Mucosa of rectum (tissue), 2 donors: ENCODE measurements at regions not wholly inside any gene's neighbourhood (a gene's known extent, or its start where the extent isn't known, plus 50 kb on each side); places are given as distances from the start of the nearest gene placed in this dataset.
"Not testable (repeated sequence)": the region's sequence is repeated elsewhere in the genome, so short reads cannot be mapped to it uniquely, and the experiment has no call there.

Source experiments
- H3K27ac ChIP-seq, 2 donors: one replicate each; pipeline ENCODE4 v1.7.0; 2013; ENCODE audit warnings: inconsistent platforms in 2 of 2, low read depth in 2 of 2, low read length in 2 of 2
- H3K27me3 ChIP-seq, 2 donors: one replicate each; pipeline ENCODE4 v1.7.0; 2013; ENCODE audit warnings: low read length in 2 of 2; ENCODE audit not compliant: control insufficient read depth in 2 of 2, insufficient read depth in 2 of 2
- H3K36me3 ChIP-seq, 2 donors: one replicate each; pipeline ENCODE4 v1.7.0; 2013; ENCODE audit warnings: low read length in 2 of 2; ENCODE audit not compliant: control insufficient read depth in 2 of 2, insufficient read depth in 2 of 2
- H3K4me1 ChIP-seq, 2 donors: one replicate each; pipeline ENCODE4 v1.7.0; 2013; ENCODE audit warnings: low read length in 2 of 2, mild to moderate bottlenecking in 1 of 2; ENCODE audit not compliant: control insufficient read depth in 2 of 2, insufficient read depth in 2 of 2
- H3K4me3 ChIP-seq, 2 donors: one replicate each; pipeline ENCODE4 v1.7.0; 2013; ENCODE audit warnings: low read length in 2 of 2
- H3K9ac ChIP-seq, 2 donors: one replicate each; pipeline ENCODE4 v1.7.0; 2013; ENCODE audit warnings: low read length in 2 of 2, low read depth in 1 of 2, mild to moderate bottlenecking in 1 of 2
- H3K9me3 ChIP-seq, 2 donors: one replicate each; pipeline ENCODE4 v1.7.0; 2013; ENCODE audit warnings: low read length in 2 of 2; ENCODE audit not compliant: control insufficient read depth in 2 of 2
- donor health status: healthy.
- donor health status: Normal muscosa, but diverticular disease.

DNA sequence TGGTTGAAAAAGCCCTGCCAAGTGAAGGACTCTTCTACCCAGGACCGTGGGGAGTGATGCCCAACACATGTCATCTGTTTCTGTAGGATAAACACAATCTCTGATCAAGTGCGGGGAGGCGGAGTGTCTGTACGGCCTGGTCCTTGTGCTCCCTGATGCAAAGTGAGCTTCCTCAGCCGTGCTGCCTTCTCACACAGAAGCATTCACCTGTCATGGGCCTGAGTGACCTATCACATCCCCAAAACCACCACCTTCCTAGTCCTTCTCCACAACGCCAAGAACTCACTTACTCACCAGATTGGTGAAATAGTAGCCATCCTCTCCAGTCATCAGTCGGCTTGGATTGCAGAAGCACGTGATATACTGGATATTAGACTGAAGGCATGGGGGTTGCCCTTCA is 74.4 kb upstream of the KCTD7 start:
- not testable (repeated sequence) for H3K27me3 ChIP-seq, H3K4me3 ChIP-seq, H3K9me3 ChIP-seq, H3K4me1 ChIP-seq, H3K27ac ChIP-seq, H3K9ac ChIP-seq
- peaks cover 32 to 35% of the 10 kb centered on the region in 2 donors for H3K36me3 ChIP-seq

DNA sequence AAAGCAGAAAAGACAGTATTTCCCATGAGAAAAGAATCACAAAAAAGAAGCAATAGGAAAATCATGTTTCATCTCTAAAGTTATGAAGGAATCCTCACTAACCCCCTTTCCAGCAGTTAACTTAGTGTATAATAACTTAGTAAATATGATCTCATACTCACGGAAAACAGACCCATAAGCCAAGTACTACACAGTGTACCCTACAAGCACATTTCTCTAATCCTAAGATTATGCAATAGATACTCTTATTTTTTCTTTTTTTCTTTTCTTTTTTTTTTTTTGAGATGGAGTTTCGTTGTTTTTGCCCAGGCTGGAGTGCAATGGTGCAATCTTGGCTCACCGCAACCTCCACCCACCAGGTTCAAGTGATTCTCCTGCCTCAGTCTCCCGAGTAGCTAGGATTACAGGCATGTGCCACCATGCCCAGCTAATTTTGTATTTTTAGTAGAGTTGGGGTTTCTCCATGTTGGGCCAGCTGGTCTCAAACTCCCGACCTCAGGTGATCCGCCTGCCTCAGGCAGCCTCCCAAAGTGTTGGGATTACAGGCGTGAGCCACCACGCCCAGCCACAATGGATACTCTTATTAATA is 73.7 kb upstream of the KCTD7 start:
- H3K36me3 ChIP-seq = peaks cover 28 to 34% of the 10 kb centered on the region in 2 donors
- not testable (repeated sequence) for H3K4me1 ChIP-seq, H3K27me3 ChIP-seq, H3K27ac ChIP-seq, H3K4me3 ChIP-seq, H3K9me3 ChIP-seq, H3K9ac ChIP-seq

DNA sequence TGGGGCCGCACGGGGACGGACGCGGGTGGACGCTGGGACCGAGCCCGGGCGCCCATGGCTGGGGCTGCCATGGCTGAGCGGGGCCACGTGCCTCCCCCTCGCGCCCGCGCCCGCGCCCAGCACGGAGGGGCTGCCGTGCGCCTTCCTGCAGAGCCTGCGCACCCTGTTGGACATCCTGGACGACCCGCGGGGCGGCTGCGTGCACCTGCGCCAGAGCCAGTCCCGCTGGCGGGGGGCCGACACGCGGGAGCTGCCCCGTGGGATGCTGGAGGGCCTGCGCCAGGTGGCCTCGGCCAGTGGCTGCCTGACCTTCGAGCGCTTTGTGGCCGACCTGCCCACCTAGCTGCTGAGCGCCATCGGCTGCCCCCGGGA is 72.5 kb upstream of the KCTD7 start:
- Histone ChIP-seq H3K4me3 (no peak overlapping the region), H3K4me1 (no peaks in the 10 kb centered on the region), H3K36me3 (peaks cover 24 to 34% of the 10 kb centered on the region in 2 donors)

DNA sequence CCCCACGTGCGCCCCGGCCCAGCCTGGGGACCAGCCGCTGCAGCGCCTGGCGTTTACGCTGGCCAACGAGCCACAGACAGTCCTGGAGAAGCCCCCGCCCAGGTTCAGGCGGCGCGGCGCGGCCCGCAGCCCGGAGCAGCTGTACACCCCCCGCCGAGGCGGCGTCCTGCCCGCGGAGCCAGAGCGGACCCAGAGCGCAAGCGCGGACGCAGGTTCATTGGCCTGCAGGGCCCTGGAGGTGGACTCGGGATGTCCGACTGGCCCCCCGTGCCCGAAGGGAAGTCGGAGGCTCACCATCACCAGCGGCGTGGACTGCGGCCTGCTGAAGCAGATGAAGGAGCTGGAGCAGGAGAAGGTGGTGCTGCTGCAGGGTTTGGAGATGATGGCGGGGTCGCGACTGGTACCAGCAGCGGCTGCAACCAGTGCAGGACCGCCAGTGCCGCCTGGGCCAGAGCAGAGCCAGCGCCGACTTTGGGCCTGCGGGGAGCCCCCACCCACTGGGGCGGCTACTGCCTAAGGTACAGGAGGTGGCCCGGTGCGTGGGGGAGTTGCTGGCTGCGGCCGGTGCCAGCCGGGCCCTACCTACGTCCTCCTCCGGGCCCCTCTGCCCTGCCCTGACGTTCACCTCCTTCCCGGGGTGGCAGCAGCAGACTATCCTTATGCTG is 72.0 kb upstream of the KCTD7 start:
- no peaks in the 10 kb centered on the region for H3K4me1 ChIP-seq
- H3K4me3 ChIP-seq = no peak overlapping the region
- H3K27ac ChIP-seq = no peak overlapping the region
- no peaks in the 10 kb centered on the region for H3K27me3 ChIP-seq
- H3K9ac ChIP-seq = no peak overlapping the region
- no peaks in the 10 kb centered on the region for H3K9me3 ChIP-seq
- peaks cover 20 to 31% of the 10 kb centered on the region in 2 donors for H3K36me3 ChIP-seq

More for the DNA sequence above, 72.5 kb upstream of the KCTD7 start:
- Histone ChIP-seq H3K9me3 (no peaks in the 10 kb centered on the region), H3K27me3 (no peaks in the 10 kb centered on the region), H3K27ac (no peak overlapping the region), H3K9ac (no peak overlapping the region)

DNA sequence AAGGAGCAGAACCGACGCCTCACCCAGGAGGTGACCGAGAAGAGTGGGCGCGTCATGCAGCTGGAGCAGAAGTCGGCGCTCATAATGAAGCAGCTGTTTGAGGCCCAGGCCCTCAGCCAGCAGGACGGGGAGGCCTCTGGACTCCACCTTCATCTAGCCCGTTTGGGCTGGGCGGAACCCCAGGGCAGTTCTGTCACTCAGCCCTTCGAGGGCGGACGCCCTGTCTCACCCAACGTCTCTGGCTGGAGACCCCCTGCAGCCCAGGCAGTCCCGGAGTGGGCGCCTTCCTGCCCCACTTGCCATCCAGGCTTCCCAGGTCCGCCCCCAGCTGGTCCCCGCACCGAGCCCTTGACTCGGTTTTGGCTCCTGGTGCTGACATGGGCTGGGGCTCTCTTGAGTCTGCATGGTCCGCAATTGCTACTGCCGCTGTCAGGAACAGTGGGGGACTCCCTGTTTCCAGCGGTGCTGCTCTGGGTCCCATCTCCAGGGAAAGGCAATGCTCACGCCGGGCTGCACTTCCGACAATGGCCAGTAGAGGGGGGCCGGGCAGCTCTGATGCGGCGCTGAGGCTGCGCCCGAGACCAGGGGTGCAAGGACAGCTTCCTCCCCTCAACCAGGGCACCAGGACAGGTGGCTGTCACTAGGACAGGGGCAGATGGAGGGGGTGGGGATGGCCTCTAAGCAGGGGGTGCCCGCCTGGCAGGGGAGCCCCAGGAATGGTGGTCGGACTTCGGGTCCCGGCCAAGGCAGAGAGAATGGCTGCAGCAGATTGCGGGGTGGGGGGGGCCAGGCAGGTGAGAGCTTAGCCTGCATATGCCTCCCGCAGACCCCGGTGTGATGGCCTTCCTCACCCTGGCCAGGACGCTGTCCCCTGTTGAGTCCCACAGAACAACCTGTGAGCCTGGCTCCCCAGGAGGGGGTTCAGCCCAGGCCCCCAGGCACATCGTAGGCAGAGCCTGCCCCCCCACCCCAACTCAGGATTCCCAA is 71.2 kb upstream of the KCTD7 start:
- H3K4me3 ChIP-seq = peak overlapping the region in 1 of 2 donors; percentile 48
- H3K9me3 ChIP-seq = no peaks in the 10 kb centered on the region
- peaks cover 13 to 28% of the 10 kb centered on the region in 2 donors for H3K36me3 ChIP-seq
- H3K27me3 ChIP-seq = no peaks in the 10 kb centered on the region
- no peaks in the 10 kb centered on the region for H3K4me1 ChIP-seq
- H3K27ac ChIP-seq = no peak overlapping the region
- H3K9ac ChIP-seq = peak overlapping the region in 1 of 2 donors; percentile 12

DNA sequence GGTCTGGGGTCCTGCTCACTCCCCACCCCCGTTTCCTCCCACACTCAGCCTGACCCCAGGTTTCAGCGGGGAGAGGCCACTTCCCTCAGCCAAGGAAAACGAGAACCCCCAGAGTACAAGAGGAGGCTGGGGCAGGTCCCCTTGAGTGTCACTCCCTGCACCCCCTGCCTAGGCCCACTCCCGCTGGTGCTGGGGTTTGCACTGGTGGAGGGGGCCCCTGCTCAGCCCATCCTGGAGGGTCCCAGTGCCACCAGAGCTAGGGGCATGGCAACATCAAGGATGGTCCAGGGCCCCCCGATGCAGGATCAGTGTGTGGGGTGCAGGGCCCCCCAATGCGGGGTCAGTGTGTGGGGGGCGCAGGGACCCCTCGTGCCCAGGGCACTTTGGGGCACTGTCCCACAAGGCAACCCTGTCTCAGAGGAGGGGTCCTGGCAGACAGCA is 70.5 kb upstream of the KCTD7 start:
- peaks cover 8 to 26% of the 10 kb centered on the region in 2 donors for H3K36me3 ChIP-seq
- H3K4me3 ChIP-seq = no peak overlapping the region
- no peak overlapping the region for H3K27ac ChIP-seq

DNA sequence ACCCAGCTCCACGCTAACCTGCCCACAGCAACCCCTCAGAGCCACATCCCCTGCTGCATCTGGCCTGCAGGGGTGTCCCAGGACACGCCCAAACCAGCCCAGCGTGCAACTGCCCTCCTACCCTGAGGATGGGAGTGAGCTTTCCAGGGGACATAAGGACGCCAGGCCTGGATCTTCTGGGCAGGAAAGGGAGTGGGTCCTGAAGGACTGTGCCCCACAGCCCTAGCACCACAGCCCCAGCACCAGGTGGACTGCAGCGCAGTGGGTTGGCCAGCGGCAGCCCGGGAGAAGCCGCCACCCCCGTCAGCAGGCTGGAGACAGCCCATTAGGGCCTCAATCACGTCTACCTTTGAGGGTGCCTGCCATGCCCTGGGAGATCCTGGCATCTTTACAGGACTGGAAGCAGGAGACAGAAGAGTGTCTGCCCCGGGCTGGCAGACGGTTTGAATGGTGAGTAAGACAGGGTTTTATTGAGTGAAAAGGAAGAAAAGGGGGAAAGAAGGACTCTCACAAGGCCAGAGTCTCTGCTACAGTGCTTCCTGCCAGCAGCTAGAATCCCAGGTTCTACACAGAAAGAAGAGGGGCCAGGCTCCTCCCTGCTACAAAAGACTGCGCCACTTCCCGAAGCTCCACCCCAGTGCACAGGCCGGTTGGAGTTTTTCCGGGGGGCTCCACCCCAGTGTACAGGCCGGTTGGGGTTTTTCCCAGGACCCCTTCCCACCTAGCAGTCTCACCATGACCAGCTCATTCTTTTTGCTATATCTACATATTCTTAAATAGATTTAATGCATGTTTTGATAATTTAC is 69.8 kb upstream of the KCTD7 start:
- no peaks in the 10 kb centered on the region for H3K4me1 ChIP-seq
- H3K4me3 ChIP-seq = no peak overlapping the region
- H3K27ac ChIP-seq = no peak overlapping the region
- H3K36me3 ChIP-seq = peaks cover 5 to 21% of the 10 kb centered on the region in 2 donors
- no peaks in the 10 kb centered on the region for H3K9me3 ChIP-seq
- H3K27me3 ChIP-seq = no peaks in the 10 kb centered on the region
- no peak overlapping the region for H3K9ac ChIP-seq

More for the DNA sequence above, 70.5 kb upstream of the KCTD7 start:
- Histone ChIP-seq H3K9ac (no peak overlapping the region), H3K4me1 (no peaks in the 10 kb centered on the region), H3K9me3 (no peaks in the 10 kb centered on the region), H3K27me3 (no peaks in the 10 kb centered on the region)

DNA sequence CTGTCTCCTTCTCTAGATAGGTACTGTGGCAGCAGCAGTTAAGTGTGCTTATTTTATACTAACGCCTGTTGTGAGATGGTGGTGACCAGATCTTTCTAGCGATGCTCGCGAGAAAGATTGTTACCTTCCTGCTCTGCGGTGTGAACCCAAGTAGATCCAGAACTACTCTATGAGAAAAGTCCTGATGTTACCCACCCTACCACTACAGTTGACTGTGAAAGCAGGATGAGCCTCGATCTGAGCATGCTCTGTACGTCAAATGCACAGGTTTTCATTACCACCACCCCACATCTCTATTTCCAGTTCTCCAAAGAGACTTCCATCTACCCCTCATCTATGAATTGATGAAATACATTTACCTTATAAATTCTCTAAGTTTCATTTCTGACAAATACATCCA is 64.6 kb upstream of the KCTD7 start:
- H3K4me3 ChIP-seq = no peak overlapping the region
- no peaks in the 10 kb centered on the region for H3K4me1 ChIP-seq
- H3K36me3 ChIP-seq = peaks cover 10% of the 10 kb centered on the region in 2 donors
- H3K27me3 ChIP-seq = no peaks in the 10 kb centered on the region
- no peak overlapping the region for H3K27ac ChIP-seq
- no peak overlapping the region for H3K9ac ChIP-seq
- no peaks in the 10 kb centered on the region for H3K9me3 ChIP-seq

DNA sequence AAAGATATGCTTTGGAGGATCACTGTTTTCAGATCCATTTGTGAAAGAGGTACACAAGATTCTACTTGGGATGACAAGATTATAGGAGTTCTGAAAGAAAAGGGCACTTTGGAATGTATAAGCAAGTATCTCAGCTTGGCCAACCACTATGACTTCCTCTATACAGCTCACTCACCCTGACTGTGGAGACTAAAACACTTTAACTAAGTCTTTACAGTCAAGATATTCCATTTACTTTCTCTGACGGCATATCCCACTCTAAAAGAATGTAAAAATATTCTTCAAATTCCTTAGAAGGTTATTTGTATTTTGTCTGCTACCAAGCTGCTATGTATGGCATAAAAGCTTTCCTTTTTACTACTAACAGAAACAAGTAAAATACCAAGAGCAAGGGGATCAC is 58.5 kb upstream of the KCTD7 start:
- H3K4me1 ChIP-seq, H3K4me3 ChIP-seq, H3K9ac ChIP-seq, H3K9me3 ChIP-seq, H3K27ac ChIP-seq, H3K27me3 ChIP-seq: not testable (repeated sequence)
- H3K36me3 ChIP-seq = peaks cover 16 to 21% of the 10 kb centered on the region in 2 donors
